ENCODE measurements at regions not wholly inside any gene's neighbourhood (a gene's known extent, or its start where the extent isn't known, plus 50 kb on each side); places are given as distances from the start of the nearest gene placed in this dataset.
"Not testable (repeated sequence)": the region's sequence is repeated elsewhere in the genome, so short reads cannot be mapped to it uniquely, and the experiment has no call there.

- not testable (repeated sequence) for TF ChIP-seq CTCF (IDR thresholded peaks at IDR 0.05 in 2 of 3, conservative IDR thresholded peaks at IDR 0.05 in 1 of 3; ENCODE audit: borderline replicate concordance in 1 of 3, insufficient read depth in 1 of 3, low read depth in 2 of 3, low read length in 2 of 3); EZH2phosphoT487 (IDR thresholded peaks at IDR 0.05; ENCODE audit: borderline replicate concordance); EZH2 (IDR thresholded peaks at IDR 0.05); RAD21 (IDR thresholded peaks at IDR 0.05; ENCODE audit: low read depth); ZNF274 (IDR thresholded peaks at IDR 0.05; ENCODE audit: low read depth, low read length)
Measured at GRCh38 chr2:89061174-89061573, 369.7 kb downstream of the RPIA start.

All from HCT116 (cell line).